AG09319 (cell line): ENCODE measurements at regions not wholly inside any gene's neighbourhood (a gene's known extent, or its start where the extent isn't known, plus 50 kb on each side); places are given as distances from the start of the nearest gene placed in this dataset.

ENCODE experiments used
- DNase-seq: peaks from one replicate; pipeline ENCODE4 v3.0.0-alpha.2; 2010; ENCODE audit warnings: low read depth; ENCODE audit errors: extremely low read depth
- CTCF ChIP-seq: IDR thresholded peaks from 2 replicates; pipeline ENCODE4 v1.5.1; 2011; ENCODE audit warnings: low read depth, mild to moderate bottlenecking, inconsistent platforms, low read length, moderate library complexity

- DNase-seq: no peak
- no peak for TF ChIP-seq CTCF
These were observed 452.7 kb downstream of the STK39 start for GRCh38 chr2:167794554-167795255.

DNA sequence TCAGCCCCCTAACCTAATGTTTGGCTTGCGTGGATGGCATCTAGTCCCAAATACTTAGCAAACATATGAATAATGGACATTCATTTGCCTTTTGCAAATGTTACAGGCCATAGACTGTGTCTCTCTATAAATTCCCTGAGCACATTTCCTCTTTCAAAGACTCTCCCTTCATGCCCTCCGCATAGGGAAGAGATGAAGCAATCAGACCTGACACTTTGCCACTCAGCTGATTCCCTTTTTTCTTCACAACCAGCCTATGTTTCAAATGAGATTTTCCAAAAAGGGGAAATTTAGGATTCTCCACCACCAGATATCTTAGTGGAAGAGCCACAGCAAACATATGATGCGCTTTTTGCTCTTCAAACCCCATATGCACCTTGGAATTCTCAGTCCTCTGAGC, 453.7 kb downstream of the STK39 start:
- TF ChIP-seq CTCF: no peak
- DNase-seq: no peak

DNA sequence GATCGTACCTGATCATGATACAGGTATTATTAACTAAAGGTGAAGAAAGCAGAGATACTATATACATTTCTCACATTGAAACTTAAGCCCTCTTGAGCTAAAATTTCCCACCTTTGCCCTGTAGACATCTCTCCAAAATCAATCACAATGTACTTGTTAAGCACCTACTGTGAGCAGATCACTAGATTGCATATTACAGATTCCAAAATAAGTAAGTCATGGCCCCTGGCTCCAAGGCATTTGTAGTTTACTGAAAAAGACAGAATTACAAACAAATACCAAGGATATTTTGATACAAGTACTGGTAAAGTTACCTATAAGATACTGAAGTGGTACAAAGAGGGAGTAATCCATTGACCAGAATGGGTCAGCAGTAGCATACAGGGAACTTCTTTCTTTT, 455.3 kb downstream of the STK39 start:
- no peak for TF ChIP-seq CTCF

DNA sequence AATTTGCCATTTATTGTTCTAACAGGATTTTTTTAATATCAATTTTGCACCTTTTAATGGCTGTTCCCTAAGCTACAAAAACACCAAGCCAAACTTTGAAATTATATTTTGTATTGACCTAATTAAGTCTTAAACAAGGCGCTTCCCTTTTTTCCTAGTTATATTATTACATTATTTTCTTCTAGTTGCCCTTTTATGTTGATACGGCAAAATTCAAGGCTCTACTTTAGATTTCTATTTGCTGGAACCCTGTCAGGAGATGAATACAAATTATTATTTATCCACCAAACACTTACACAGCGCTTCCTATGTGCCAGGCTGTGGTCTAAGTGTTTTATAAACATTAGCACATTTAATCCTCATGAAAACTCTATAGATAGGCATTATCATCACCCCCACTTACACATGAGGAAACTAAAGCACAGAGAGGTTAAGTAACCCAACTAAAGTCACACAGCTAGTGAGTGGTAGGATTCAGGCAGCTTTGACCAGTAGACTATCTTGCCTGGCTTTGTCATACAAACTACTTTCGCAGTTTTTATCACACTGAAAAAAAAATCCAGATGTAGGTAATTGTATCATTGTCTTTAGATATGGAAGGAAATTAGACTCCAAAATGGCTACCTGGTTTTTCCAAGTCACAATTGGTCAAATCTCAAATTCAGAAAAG, 456.5 kb downstream of the STK39 start:
- TF ChIP-seq CTCF: no peak
- DNase-seq: no peak

More for the DNA sequence above, 455.3 kb downstream of the STK39 start:
- no peak for DNase-seq

DNA sequence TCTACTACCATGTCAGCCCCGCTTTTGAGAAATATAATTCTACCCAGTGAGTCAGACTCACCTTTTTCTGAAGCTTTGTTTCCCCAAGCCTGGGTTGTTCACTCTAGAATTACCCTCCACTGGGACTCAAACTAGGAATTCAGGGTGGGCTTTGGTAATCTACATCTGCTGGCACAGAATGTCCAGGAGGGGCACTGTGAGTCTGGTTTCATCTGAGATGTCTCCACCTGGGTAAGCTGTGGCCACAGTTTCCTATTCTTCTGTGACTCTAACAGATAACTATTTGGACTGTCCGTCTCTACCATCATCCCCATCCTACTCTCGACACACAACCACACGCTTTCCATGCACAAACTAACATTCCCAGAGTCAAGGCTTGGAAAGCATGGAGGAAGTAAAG, 457.2 kb downstream of the STK39 start:
- DNase-seq: no peak
- TF ChIP-seq CTCF: no peak

DNA sequence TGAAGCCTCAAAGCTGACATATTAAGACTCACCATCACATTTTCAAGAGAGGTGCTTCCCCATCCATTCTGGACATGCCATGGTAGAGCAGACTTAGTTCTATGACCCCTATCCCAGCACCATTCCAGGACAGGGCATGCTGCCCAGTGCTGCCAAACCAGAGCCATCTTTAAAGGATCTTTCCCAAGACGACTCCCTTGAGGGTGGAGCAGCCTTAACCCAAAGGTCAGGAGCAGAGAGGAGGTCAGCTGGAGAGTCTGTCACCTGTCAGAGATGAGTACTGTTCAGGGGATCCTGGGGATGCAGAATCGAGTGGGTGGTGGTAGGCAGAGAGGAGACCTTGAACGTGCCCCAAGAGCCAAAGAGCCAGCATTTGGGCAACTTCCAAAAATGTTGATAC, 459.8 kb downstream of the STK39 start:
- DNase-seq: no peak
- TF ChIP-seq CTCF: no peak

- TF ChIP-seq CTCF: no peak
- DNase-seq: no peak
These were observed 460.4 kb downstream of the STK39 start for GRCh38 chr2:167787021-167787420.
